Stimulated activated CD4-positive, alpha-beta T cell treated with anti-CD3 and anti-CD28 coated beads, Interleukin-15, amount 100 ng/mL, for 24 hours (primary cell): ENCODE measurements at regions not wholly inside any gene's neighbourhood (a gene's known extent, or its start where the extent isn't known, plus 50 kb on each side); places are given as distances from the start of the nearest gene placed in this dataset.

Source experiments
- DNase-seq: peaks from one replicate; pipeline ENCODE4 v3.0.0-alpha.2; 2020

- DNase-seq, result no peak
Observed at GRCh38 chrX:142742581-142742980, 283.1 kb upstream of the SPANXN4 start.

DNA sequence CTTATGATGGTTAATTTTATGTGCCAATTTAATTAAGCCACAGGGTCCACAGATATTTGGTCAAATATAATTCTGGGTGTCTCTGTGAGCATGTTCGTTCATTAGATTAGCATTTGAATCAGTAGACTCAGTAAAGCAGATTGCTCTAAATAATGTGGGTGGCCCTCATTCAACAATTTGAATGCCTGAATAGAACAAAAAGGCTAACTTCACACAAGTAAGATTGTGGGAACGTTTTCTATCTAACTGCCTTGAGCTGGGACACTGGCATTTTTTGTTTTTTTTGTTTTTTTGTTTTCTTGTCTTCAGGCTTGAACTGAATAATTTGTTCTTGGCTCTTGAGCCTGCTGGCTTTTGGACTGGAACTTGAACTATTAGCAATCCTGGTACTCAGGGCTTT lies 292.4 kb upstream of the SPANXN4 start:
- no peak for DNase-seq

DNA sequence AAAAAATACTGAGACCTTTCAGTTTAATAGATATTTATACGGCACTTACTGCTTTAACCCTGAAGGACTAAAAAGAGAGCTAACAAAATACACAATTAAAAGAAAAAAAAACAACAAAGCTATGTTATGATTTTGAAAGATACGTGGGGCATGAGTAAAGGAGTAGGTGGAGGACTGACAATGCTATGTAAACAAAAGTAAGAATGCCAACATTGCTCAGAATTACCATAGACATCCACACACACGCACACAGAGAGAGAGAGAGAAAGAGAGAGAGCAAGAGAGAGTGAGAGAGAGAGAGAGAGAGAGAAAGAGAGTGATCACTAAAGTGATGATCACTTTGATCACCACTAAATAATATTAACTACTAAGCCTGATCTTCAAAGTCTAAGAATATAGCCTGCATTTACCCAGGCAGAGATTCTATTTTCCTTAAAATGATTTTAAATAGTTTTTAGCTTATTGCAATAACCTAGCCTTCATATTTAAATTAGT lies 313.9 kb upstream of the SPANXN4 start:
- DNase-seq, result no peak

DNA sequence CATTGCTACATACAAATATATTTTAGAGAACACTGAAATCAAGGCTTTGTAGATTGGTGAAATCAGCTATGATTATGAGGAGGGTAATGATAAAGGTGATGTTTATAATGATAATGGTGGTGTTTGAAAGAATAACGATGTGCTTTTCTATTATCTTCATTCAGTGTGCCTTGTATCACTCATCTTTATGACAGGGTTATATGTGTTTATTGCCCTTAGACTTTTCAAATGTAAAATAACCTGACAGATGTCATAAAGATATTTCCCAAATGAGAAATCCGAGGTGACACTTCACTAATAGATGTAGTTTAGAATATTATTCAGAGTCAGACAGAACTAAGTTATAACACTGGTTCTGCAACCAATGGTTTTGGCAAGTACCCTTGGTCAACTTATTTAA lies 323.0 kb upstream of the SPANXN4 start:
- DNase-seq, result no peak

DNA sequence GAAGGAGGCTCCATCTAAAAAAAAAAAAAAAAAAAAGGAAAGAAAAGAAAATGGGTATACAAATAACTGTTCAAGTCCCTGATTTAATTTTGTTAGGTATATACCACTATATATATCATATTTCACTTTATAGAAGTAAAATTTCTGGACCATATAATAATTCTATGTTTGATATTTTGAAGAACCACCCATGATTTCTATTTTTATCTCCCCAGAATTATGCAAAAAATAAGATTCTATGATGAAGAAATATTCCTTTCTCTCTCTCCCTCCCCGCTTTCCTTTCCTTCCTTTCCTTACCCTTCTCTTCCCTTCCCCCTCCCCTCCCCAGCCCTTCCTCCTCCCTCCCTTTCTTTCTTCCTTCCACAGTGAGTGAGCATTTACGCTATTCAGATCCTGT lies 337.5 kb upstream of the SPANXN4 start:
- no peak for DNase-seq

DNA sequence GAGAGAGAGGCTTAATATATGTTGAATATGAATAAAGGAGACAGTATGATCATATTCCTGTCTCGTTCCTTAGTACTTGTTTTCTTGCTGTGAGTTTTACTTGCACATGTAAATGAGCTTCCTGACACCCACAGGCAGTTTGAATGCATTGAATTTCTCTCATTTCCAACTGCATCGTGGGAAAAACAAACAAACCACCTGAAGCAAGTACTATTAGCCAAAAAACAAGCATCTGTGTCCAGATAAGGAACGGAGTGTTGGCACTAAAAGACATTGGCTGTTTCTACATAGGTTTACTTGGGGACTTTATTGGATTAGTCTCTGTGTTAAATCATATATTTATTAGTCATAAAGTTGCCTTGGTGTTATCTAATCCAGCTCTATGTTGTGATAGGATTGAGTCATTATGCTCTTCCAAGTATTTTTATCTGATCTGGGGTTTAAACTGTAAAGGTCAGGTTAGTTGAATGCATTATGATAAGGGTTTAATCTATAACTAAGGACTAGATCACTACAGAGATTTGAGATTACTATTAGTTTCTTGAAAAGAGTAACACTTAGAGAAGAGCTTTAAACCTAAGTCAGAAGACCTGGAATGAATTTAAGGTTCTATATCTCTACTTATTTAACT lies 339.0 kb upstream of the SPANXN4 start:
- DNase-seq, result no peak

DNA sequence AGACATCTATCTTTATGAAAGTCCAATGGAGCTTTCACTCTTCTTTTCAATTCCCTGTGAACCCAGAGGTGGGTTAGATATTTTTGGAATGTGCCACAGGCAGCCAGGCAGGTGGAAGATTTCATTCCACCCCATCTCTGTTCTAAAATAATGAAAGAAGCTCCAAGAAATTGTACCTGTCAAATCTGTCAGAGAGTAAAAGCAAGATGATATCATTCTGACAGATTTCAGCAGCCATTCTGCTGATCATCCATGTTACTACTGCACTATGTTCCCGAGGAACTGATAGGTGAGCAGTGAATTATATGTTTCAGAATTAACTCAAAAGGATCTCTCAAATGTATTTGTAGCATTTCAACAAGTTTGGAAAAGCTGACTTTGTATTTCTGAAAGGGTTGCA lies 339.5 kb upstream of the SPANXN4 start:
- DNase-seq, result no peak

- DNase-seq, result no peak
Observed at GRCh38 chrX:142680038-142680437, 345.7 kb upstream of the SPANXN4 start.

- no peak for DNase-seq
Observed at GRCh38 chrX:142671036-142671435, 354.7 kb upstream of the SPANXN4 start.

DNA sequence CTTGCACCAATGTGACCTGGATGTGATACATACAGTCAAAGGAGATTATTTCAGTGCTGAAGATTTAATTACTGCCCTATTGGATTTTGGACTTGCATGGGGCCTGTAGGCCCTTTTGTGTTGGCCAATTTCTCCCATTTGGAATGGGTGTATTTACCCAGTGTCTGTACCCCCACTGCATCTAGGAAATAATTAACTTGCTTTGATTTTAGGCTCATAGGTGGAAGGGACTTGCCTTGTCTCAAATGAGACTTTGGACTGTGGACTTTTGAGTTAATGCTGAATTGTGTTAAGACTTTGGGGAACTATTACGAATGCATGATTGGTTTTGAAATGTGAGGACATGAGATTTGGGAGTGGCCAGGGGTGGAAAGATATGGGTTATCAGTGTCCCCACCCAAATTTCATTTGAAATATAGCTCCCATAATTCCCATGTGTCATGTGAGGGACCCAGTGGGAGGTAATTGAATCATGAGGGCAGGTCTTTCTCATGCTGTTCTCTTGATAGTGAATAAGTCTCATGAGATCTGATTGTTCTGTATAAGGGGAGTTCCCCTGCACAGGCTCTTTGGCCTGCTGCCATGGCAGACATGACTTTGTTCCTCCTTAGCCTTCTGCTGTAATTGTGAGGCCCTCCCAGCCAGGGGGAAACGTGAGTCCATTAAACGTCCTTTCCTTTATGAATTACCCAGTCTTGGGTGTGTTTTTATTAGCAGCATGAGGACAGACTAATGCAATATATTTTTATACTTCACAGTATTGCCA lies 362.2 kb upstream of the SPANXN4 start:
- DNase-seq, result no peak

GRCh38 chrX:142661696-142662095 lies 364.0 kb upstream of the SPANXN4 start:
- no peak for DNase-seq

DNA sequence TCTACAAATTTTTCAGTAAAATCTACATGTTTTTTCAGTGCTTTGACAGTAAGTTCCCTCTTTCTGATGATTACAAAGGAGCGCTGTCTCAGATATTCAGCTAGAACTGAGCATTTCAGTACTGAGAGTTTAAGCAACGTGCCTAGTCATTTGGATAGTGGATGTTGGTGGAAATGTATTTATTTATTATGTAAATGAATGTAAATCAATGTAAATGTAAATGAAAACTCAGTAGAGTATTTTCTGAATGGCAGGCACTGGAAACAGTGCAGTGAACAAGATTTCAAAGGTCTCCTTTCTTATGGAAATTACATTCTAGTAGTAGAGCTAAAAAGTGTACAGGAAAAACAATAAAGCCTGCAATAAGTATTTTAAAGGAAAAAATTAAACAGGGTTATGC lies 370.2 kb upstream of the SPANXN4 start:
- no peak for DNase-seq

- DNase-seq, result no peak
Observed at GRCh38 chrX:142637206-142637605, 388.5 kb upstream of the SPANXN4 start.

DNA sequence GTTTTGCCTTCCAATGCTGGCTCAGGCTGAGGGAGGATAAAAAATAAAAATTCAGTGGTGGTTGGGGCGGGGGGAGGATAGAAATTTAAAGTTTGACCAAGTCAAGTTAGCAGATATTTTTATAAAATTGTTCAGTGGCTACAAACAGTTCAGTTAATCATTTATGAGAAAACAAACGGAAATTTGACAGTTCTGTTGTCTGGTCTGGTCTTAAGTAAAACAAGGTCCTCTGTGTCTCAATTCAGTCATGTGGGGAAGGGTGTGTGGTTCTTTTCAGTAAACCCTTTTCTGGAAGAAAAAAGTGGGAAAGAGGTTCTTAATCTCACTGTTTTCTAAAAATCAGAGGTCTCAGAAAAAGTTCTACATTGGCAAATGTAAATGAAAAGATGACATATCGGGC lies 409.1 kb upstream of the SPANXN4 start:
- no peak for DNase-seq

GRCh38 chrX:142613403-142613802 lies 408.3 kb upstream of the MAGEC2 start:
- DNase-seq, result no peak

GRCh38 chrX:142606629-142607028 lies 401.5 kb upstream of the MAGEC2 start:
- peak; percentile 1 for DNase-seq

DNA sequence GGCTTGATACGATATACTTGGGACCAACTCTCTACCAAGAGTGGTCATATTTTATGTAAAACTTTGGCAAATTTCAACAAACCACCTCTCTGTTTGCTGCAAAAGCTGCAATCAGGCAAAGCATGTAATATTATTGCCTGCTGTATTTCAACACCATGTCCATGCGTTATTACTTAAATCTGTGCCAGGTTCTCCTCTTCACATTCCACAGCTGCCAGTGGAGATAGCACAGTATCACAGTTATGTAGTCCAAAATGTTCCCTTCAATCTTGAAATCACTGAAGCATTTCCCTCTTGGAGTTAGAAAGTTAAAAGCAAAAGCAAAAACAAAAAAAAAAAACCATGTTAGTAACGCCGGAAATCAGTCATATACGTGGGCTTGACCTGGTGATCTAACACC lies 396.7 kb upstream of the MAGEC2 start:
- DNase-seq, result no peak

DNA sequence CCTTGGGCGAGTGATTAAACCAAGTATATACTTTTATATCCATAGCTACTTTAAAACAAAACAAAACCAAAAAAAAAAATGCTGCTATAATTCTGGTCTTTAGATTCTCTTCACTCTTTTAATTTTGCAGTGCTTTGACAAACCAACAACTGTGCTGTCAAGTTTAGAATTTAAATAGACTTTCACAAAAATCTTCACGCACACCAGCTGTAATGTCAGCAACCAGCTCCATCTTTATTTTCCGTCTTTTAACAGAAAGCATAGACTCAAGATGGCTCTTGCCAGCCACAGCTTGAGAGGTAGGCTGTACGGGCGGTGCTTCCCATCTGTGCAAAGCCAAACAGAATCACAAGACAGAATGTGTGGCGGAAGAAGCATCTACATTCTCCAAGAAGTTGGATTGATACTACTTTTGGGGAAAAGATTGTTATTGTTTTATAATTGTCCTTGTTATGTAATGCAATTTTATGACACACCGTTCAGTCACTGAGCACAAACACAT lies 388.3 kb upstream of the MAGEC2 start:
- DNase-seq, result no peak

DNA sequence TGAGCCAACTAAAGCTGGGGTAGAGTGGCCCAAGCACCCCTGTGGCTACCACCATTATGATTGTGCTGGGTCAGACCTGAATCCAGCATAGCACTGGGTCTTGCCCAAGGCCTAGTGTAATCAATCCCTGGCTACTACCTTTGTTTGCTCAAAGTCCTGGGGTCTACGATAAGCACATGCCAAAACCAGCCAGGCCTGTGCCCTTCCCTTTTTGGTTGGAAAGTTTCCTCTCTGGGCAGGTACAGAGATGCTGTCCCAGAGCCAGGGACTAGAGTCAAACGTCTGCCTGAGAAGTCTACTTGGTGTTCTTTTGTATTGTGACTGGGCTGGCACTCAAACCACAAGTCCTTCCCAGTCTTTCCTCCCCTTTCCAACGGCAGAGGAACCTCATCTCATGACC lies 371.5 kb upstream of the MAGEC2 start:
- DNase-seq, result no peak

DNA sequence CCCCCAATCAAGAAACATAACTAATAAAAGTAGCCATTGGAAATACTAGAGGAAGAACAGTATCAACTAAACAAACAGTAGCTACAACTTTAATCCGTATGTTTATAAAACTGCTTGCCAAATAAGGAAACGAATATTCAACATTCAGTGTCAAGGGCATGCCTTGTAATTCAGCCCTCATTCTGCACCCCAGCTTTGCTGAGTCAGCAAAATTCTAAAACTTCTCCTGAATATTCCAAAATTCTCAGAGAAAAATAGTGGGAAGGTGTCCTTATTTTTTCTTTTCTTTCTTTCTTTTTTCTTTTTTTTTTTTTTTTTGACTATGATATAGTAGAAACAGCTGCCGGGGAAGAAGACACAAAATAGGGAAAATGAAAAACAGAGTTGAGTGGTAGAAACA lies 344.8 kb upstream of the MAGEC2 start:
- DNase-seq, result no peak

GRCh38 chrX:142505839-142506238 lies 300.7 kb upstream of the MAGEC2 start:
- no peak for DNase-seq

- no peak for DNase-seq
Observed at GRCh38 chrX:142503967-142504643, 299.0 kb upstream of the MAGEC2 start.

DNA sequence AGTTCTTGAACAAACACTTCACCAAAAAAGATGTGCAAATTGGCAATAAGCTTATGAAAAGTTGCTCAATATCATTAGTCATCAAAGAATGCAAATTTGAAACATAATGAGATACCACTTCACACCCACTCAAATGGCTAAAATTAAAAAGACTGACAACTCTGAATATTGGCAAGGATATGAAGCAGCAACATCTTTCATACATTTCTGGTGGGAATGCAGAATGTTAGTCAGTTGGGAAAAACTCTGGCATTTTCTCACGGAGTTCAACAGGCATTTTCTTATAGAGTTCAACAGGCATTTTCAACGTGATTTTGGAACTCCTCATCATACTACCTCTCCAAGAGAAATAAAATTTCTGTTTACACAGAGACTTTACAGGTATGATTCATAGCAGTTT lies 297.4 kb upstream of the MAGEC2 start:
- DNase-seq, result no peak

DNA sequence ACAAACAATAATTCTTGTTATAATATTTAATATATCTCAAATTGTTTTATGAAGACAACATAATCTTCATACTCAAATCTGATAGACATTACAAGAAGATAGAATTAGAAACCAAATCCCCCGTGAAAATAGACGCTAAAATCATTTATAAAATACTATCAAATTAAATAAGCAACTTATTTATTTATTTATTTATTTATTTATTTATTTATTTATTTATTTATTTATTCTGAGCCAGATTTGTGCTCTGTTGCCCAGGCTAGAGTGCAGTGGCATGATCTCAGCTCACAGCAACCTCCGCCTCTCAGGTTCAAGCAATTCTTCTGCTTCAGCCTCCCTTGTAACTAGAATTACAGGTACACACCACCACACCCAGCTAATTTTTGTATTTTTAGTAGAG lies 294.9 kb upstream of the MAGEC2 start:
- DNase-seq, result no peak
